GM12865 (cell line): ENCODE measurements at regions not wholly inside any gene's neighbourhood (a gene's known extent, or its start where the extent isn't known, plus 50 kb on each side); places are given as distances from the start of the nearest gene placed in this dataset.

ENCODE experiments used
- DNase-seq: peaks from one replicate; pipeline ENCODE4 v3.0.0; 2010; ENCODE audit warnings: low read depth
- H3K4me3 ChIP-seq: 2 replicates; pipeline ENCODE4 v1.5.1; 2011; ENCODE audit warnings: mild to moderate bottlenecking, low read depth, low read length, control low read depth
- TF ChIP-seq, protein P1 (sequence below): IDR thresholded peaks from 2 replicates; pipeline ENCODE4 v1.5.1; 2011; ENCODE audit warnings: low read length, control low read depth, low read depth, inconsistent platforms; ENCODE audit not compliant: insufficient read depth; ENCODE audit errors: missing control alignments

DNA sequence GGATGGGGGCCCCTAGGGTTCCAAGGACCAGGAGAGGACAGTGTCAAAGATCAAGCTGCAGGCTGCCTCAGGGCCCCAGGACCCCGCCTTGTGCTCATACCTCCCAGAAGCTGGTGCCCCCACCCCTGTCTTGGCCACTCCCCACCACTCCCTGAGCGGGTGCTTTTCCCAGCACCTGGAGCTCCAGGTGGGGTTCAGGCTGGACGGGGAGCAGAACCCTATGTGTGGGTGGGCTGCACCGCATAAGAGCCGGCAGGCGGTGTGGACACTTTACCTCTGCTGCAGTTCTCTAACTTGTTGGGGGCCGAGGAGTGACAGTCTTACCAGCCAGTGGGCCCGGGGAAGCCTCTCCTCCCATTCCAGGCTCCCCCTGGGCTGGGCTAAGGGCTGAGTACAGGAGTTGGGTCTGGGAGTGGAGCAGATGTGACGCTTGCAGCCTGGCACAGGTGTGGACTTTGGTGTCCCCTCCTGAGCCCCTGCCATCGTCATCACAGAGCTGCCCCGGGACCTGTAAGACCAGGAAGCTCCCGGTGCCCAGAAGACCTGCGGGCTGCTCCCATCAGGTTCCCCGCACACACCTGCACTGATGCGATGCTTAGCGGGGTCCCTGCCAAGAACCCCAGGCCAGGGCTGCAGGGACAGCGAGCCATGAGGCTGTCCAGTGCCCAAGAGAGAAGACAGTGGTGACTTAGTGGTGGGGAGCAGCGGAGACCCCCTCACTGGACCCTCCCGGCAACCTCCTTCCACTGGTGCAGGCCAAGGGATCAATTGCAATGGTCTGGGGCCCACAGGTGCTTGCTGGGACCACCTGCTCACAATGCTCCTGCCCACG lies 674.5 kb downstream of the BRD1 start:
- H3K4me3 ChIP-seq: no peak overlapping the region
- no peak for DNase-seq
- TF ChIP-seq, protein P1, sequence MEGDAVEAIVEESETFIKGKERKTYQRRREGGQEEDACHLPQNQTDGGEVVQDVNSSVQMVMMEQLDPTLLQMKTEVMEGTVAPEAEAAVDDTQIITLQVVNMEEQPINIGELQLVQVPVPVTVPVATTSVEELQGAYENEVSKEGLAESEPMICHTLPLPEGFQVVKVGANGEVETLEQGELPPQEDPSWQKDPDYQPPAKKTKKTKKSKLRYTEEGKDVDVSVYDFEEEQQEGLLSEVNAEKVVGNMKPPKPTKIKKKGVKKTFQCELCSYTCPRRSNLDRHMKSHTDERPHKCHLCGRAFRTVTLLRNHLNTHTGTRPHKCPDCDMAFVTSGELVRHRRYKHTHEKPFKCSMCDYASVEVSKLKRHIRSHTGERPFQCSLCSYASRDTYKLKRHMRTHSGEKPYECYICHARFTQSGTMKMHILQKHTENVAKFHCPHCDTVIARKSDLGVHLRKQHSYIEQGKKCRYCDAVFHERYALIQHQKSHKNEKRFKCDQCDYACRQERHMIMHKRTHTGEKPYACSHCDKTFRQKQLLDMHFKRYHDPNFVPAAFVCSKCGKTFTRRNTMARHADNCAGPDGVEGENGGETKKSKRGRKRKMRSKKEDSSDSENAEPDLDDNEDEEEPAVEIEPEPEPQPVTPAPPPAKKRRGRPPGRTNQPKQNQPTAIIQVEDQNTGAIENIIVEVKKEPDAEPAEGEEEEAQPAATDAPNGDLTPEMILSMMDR: no peak

DNA sequence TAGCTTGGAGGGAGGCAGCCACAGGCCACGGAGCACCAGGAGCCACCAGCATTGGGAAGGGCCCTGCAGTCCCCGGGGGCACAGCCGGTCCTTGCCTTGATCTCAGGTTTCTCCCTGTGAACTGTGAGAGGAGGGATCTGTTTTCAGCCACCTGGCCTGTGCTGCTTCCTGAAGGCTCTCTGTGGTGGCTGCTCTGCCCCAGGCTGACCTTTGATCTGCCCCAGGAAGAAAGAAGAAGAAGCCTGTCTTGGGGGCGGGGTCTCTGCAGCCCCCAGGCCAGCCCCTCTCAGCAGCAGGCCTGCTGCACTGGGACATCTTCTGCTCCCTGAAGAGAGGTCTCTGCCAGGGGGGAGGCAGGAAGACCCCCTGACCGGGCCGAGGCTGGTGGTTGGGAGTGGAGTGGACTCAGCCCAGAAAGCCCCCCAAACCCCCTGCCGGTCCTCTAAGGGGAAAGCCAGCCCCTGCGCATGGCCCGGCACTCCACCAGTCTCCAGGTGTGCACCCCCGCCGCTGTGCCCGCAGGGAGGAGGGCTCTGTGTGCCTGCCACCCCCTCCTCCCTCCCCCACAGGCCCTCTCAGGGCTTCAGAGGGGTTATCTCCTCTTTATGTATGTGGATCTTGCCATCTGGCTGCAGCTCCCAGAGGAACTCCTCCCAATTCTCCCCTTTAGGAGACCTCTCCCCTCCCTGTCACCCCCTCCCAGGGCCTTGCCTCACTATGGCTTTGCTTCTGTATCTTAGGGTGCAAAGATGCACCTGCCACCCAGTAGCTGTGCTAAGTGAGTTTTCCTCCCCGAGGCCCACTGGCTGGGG lies 675.3 kb downstream of the BRD1 start:
- no peak overlapping the region for H3K4me3 ChIP-seq
- TF ChIP-seq, protein P1: no peak
- DNase-seq: no peak

DNA sequence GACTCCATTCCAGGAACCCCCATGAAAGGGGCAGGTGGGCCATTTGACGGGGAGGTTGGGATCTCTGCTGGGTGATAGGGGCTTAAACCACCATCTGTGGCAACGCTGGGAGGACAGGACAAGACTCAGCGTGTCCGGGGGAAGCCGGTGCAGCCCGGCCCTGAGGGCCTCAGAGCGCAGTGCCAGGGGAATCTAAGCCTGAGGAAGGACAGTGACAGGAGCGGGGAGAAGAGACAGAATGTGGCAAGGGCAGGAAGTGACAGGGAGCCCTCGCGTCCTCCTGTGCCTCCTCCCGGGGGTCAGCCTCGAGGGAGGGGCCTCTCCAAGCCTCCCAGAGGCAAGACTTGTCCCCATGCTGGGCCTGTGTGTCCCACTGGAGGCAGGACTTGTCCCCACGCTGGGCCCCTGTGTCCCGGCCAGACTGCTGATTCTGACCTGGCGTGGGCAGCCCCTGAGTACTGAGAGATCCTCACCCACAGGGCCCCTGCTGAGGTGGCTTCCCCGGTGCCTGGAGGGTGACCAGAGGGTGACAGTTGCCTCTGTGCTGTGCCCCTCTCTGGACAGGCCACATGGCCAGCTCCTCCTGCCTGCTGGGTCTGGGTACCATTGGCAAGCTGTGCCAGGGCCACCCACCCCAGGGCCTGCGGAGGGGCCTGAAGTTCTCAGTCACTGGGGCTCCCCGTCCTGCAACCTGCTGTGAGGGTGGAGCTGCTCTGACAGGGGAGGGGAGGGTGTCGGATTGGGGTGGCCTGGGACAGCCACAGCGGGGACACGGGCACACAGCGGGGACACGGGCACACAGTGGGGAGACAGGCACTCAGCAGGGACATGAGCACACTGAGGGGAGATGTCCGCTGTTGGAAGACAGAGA lies 676.2 kb downstream of the BRD1 start:
- DNase-seq: no peak
- no peak overlapping the region for H3K4me3 ChIP-seq
- TF ChIP-seq, protein P1: no peak

DNA sequence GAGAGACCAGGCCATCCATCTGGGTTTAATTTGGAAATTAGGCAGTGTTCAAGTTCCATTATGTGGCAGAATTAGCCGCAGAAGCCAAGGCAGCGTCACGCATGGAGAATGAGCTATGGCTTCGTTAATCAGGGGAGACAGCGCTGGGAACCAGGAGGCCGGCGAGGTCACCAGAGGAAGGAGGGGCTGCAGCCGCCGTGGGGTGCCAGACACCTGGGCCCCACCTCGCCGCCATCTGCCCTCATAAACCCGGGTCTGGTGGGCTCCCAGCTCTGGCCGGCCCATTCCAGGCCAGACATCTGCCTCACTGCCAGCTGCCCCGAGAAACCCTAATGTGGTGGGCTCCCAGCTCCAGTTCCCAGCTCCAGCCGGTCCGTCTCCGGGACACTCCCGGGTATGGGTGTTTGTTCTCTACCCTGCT lies 676.9 kb downstream of the BRD1 start:
- no peak for DNase-seq
- no peak overlapping the region for H3K4me3 ChIP-seq
- TF ChIP-seq, protein P1: no peak

DNA sequence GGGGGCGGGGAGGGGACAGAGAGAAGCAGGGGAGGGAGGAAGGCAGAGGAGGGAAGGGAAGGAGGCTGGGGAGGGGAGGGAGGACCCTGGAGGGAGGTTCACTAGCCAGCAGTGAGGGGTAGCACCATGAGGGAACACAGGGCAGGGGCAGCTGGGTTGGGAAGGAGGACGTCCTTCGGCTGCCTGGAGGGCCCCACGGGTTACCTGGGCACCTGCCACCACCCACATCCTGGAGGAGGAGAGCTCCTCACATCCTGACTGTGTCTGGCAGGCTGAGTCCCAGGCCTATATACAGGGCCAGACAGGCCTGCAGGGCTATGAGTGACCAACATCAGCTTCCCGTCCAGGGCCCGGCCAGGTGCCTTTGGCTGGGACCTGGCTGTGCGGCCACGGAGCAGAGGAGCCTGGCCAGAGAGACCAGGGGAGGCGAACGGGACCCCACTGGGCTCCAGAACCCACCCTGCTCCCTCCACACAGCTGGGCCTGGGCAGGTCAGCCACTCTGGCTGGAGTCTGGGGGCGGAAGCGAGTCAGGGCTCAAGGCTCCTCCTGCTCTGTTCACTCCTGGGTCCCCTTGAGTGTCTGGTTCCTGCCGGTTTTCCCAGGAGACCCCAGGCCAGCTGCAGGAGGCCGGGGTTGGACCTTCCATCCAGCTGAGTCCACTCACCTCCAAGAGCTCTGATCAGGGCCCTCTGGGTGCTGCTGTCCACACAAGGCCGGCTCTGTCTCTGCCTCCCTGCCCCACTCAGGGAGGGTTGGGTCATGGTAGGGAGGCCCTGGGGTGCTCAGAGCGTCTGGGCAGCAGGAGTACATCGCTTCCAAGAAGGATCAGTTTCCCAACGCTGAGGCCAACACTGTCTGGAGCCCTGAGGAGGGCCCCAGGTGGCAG lies 677.7 kb downstream of the BRD1 start:
- H3K4me3 ChIP-seq: no peak overlapping the region
- DNase-seq: no peak
- TF ChIP-seq, protein P1: no peak
